ENCODE measurements at regions not wholly inside any gene's neighbourhood (a gene's known extent, or its start where the extent isn't known, plus 50 kb on each side); places are given as distances from the start of the nearest gene placed in this dataset.

DNA sequence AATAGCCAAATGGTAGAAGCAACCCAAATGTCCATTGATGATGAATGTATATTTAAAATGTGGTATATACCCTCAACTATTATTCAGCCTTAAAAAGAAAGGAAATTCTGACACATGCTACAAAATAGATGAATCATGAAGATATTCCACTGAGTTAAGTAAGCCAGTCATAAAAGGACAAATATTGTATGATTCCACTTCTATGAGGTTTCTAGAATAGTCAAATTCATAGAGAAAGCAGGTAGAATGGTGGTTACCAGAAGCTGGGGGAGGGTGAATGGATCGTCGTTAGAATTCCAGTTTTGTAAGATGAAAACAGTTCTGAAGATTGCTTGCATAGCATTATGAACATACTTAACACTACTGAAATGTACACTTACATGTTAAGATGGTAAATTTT is 214.3 kb upstream of the MYLIP start:
- TF ChIP-seq, protein P1, sequence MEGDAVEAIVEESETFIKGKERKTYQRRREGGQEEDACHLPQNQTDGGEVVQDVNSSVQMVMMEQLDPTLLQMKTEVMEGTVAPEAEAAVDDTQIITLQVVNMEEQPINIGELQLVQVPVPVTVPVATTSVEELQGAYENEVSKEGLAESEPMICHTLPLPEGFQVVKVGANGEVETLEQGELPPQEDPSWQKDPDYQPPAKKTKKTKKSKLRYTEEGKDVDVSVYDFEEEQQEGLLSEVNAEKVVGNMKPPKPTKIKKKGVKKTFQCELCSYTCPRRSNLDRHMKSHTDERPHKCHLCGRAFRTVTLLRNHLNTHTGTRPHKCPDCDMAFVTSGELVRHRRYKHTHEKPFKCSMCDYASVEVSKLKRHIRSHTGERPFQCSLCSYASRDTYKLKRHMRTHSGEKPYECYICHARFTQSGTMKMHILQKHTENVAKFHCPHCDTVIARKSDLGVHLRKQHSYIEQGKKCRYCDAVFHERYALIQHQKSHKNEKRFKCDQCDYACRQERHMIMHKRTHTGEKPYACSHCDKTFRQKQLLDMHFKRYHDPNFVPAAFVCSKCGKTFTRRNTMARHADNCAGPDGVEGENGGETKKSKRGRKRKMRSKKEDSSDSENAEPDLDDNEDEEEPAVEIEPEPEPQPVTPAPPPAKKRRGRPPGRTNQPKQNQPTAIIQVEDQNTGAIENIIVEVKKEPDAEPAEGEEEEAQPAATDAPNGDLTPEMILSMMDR (conservative IDR thresholded peaks at IDR 0.05; ENCODE audit: low read depth in 2 of 2): no peak
- TF ChIP-seq ZNF331 (CRISPR knock-in tag; IDR thresholded peaks at IDR 0.05; ENCODE audit: low read depth) (no peak), EZH2 (IDR thresholded peaks at IDR 0.05; ENCODE audit: low read depth, unreplicated experiment) (no peak), POLR2AphosphoS5 (IDR thresholded peaks at IDR 0.05; ENCODE audit: low read depth) (no peak)
- TF ChIP-seq, protein P2, sequence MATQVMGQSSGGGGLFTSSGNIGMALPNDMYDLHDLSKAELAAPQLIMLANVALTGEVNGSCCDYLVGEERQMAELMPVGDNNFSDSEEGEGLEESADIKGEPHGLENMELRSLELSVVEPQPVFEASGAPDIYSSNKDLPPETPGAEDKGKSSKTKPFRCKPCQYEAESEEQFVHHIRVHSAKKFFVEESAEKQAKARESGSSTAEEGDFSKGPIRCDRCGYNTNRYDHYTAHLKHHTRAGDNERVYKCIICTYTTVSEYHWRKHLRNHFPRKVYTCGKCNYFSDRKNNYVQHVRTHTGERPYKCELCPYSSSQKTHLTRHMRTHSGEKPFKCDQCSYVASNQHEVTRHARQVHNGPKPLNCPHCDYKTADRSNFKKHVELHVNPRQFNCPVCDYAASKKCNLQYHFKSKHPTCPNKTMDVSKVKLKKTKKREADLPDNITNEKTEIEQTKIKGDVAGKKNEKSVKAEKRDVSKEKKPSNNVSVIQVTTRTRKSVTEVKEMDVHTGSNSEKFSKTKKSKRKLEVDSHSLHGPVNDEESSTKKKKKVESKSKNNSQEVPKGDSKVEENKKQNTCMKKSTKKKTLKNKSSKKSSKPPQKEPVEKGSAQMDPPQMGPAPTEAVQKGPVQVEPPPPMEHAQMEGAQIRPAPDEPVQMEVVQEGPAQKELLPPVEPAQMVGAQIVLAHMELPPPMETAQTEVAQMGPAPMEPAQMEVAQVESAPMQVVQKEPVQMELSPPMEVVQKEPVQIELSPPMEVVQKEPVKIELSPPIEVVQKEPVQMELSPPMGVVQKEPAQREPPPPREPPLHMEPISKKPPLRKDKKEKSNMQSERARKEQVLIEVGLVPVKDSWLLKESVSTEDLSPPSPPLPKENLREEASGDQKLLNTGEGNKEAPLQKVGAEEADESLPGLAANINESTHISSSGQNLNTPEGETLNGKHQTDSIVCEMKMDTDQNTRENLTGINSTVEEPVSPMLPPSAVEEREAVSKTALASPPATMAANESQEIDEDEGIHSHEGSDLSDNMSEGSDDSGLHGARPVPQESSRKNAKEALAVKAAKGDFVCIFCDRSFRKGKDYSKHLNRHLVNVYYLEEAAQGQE (IDR thresholded peaks at IDR 0.05; ENCODE audit: unreplicated experiment): no peak
